Sigmoid colon (tissue), 3 donors: ENCODE measurements at regions not wholly inside any gene's neighbourhood (a gene's known extent, or its start where the extent isn't known, plus 50 kb on each side); places are given as distances from the start of the nearest gene placed in this dataset.

Experiments
- POLR2A ChIP-seq, 2 donors: fragments of 450-650 bp; IDR thresholded peaks; one replicate each; pipeline ENCODE4 v1.6.1; 2016; ENCODE audit warnings: antibody characterized with exemption in 2 of 2, mild to moderate bottlenecking in 2 of 2, moderate library complexity in 2 of 2
- TF ChIP-seq, protein P1 (sequence below), 4 experiments: fragments of 450-650 bp in 3 of 4; fragments of 200-600 bp in 1 of 4; IDR thresholded peaks; one replicate each; pipeline ENCODE4 v1.5.1; 2016 to 2019; ENCODE audit warnings: antibody characterized with exemption in 4 of 4, mild to moderate bottlenecking in 3 of 4, moderate library complexity in 2 of 4

DNA sequence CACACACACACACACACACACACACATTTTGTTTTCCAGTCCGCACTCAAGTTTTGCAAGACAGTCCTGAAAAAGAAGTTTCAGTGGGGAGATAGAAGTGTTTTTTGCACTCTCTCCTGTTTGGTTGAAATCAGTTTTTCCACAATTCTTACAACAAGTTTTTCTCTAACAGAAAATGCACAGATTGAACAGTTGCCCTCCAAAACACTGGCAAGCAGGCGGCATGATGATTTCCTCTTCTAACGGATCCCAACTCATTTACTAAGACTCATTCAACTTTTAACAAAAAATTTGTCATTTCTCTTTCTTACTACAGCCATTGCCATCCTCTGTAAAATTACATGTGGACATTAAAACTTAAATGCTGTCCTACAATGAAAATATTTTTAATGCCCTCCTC lies 117.6 kb upstream of the DTNA start:
- TF ChIP-seq POLR2A (IDR thresholded peaks at IDR 0.05) = no peak
- TF ChIP-seq, protein P1, sequence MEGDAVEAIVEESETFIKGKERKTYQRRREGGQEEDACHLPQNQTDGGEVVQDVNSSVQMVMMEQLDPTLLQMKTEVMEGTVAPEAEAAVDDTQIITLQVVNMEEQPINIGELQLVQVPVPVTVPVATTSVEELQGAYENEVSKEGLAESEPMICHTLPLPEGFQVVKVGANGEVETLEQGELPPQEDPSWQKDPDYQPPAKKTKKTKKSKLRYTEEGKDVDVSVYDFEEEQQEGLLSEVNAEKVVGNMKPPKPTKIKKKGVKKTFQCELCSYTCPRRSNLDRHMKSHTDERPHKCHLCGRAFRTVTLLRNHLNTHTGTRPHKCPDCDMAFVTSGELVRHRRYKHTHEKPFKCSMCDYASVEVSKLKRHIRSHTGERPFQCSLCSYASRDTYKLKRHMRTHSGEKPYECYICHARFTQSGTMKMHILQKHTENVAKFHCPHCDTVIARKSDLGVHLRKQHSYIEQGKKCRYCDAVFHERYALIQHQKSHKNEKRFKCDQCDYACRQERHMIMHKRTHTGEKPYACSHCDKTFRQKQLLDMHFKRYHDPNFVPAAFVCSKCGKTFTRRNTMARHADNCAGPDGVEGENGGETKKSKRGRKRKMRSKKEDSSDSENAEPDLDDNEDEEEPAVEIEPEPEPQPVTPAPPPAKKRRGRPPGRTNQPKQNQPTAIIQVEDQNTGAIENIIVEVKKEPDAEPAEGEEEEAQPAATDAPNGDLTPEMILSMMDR (IDR thresholded peaks at IDR 0.05) = no peak
